Left hindlimb (tissue), 1 donor: ENCODE measurements at regions not wholly inside any gene's neighbourhood (a gene's known extent, or its start where the extent isn't known, plus 50 kb on each side); places are given as distances from the start of the nearest gene placed in this dataset.
"Not testable (repeated sequence)": the region's sequence is repeated elsewhere in the genome, so short reads cannot be mapped to it uniquely, and the experiment has no call there.

Experiments used
- DNase-seq: peaks from one replicate; pipeline ENCODE4 v3.0.0-alpha.2; 2018

DNA sequence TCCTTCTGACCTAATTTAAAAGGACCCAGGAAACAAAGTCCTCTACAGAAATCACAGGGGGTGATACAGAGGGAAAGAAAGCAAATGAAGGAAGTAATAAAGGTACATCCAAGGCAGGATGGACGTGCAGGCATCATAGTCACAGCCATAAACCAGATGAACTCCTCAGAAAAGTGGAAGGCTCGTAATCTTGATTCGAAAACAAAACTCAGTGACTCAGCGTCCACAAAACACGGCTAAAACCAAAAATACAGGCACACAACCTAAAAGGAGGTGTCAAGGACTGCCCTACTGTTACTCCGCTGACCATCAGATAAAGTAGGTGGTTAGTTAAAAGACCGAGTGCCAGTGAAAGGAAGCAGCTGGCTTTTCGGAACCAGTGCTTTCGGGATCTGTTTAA is 81.5 kb downstream of the TRIM69 start:
- not testable (repeated sequence) for DNase-seq

DNA sequence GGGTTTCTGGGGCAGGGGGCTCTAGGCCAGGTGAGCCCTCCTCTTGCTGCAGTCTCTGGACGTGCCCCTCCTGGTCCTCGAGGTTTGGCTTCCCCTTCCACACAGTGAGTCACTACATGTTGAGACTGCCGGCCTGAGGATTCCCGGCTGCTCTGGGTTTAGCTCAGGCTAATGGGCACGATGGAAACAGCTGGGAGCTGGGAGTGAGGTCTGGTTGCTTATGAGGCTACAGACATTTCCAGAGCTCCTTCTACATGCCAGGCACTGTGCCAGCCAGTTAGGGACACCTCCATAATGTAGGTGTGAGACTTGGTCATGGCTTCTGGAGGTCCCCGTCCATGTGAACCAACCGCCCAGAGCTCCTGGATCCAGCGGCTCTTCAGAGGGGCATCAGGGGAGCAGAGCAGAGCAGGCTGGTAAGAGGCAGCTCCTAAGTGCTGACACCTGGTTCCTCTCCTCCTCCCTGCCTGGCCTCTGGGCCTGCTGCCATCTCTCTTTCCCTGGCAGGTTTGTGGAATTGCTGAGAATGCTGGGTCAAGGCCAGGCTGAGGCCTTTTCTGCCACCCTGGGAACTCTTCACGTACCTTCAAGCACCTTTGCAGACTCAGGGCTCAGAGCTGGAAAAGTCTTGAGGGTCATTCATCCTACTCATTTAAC is 83.1 kb downstream of the TRIM69 start:
- DNase-seq: not testable (repeated sequence)

DNA sequence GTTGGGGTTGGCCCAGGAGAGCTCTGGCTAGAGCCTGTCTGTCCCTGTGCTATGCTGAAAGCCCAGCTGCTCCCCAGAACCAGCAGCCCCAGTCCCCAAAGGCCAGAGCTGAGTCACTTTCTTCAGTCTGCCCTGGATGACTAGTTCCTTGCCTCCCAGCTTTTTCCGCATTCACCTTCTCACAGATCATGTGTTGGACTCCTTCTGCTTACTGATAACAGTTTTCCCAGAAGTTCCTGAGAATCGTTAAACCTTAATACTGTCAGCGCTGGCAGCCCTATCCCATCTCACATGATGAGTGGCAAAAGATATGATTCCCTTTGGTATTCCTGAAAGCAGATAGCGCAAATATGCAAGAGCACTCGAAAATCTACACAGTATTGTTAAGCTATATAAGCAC is 84.2 kb downstream of the TRIM69 start:
- not testable (repeated sequence) for DNase-seq

DNA sequence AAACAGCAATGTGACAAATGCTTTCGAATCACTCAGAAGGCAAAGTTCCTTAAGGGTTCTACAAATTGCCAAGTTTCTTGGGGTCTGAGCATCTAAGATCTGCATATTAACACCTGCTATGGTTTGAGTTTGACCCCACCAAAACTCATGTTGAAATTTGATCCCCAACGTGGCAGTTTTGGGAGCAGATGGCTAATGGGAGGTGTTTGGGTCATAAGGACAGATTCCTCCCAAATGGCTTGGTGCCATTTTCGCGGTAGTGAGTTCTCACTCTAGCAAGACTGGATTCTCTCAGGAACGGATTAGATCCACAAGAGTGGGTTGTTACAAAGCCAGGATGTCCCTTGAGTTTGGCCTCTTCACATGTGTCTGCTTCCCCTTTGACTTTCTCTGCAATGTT is 84.6 kb downstream of the TRIM69 start:
- not testable (repeated sequence) for DNase-seq

DNA sequence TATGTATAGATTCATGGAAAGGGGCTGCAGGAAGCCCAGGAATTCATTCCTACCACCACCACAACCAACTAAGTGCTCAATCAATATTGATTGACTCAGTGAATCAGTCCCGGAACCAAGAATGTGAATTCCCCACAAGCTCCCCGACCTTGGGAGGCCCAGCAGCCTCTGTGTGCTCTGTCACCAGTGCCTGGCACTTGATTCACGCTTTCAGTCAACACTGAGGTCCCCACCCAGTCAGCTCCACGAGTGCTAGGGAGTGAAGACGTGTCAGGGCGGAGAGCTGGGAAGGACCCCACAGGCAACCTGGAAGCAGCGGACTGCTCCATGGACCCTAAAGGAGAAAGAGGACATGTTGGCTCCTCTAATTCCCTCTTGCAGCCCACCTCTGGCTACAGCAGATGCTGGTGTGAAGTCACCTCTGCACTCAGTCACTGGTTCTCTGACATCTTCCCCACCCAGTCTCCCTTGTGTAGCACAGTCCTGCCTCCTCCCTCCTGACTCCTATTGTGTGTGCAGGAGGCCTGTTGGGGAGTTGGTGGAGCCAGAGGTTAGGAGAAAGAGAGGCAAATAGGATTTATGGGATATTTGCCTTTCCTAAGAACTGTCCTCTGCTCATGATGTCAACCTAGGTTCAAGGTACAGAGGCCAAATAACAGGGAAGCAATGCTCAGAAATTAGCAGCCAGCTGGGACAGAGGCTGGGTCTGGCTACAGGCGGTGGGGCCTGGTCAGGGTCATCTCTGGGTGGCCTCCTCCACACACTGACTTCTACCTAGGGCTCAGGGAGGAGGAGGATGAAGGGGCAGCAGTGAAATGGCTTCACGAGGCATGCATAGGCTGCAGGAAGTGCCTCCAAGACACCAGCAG is 88.2 kb downstream of the TRIM69 start:
- DNase-seq: not testable (repeated sequence)

DNA sequence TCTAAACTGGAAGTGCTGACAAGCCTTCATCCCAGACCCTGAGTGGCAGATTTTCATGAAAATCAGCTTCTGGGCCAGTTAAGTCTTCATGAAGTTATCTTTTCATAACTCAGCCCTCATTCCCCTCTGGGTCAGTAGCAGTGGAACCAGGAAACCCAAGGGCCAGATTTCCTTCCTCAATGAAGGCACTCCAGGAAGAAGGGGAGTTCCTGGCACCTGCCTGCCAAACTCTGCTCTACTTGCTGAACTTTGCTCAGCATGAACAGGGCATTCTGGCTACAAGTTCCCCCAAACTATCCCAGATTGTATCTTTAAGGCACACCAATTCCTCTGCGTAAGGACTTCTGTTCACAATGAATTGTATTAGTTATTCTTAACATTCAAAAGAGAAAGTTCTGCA is 90.3 kb downstream of the TRIM69 start:
- DNase-seq: not testable (repeated sequence)

DNA sequence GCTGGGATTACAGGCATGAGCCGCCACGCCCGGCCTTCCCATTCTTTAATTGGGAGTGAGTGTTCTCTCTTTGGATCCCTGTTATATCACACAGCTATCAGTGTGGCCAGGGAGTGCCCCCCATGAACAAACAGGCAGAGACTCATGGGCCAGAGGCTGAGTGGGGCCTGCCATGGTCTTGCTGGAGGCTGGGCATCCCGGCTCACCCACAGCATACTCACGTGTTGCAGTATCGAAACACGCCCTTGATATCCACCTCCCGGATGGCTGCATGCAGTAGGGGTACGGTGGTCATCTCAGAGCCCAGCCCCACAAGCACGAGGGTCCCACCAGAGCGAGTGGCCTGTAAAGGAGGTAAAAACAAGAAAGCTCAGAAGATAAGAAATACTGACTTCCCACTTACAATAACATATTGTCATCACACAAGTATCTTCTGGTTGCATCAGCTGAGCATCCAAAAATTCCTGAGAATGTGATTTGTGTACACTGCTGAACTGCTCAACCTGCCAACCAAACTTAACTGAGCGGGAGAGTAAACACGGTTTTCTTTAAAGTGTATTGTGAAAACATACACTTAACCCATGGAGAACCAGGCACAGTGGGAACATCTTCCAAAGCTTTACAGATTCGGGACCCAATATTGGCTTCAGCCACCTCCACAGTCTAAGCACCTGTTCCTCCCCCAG is 92.0 kb downstream of the TRIM69 start:
- not testable (repeated sequence) for DNase-seq

DNA sequence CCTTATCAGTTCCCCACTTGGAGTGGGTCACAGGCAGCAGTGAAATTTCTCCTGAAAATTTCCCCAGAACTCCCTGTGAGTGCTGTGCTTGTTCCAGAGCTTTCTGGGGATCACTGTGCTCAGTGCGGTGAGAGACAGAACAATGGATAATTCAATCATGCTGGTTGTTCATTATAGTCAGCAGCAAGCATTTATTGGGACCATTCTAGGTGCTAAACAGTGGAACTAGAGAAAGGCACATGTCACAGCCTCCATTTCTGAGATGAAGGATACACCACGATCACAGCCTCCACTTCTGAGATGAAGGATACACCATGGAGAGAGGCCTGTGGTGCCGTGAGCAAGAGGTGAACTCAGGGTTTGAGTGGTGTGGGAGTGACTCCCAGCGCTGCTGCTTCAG is 92.8 kb downstream of the TRIM69 start:
- DNase-seq: not testable (repeated sequence)

DNA sequence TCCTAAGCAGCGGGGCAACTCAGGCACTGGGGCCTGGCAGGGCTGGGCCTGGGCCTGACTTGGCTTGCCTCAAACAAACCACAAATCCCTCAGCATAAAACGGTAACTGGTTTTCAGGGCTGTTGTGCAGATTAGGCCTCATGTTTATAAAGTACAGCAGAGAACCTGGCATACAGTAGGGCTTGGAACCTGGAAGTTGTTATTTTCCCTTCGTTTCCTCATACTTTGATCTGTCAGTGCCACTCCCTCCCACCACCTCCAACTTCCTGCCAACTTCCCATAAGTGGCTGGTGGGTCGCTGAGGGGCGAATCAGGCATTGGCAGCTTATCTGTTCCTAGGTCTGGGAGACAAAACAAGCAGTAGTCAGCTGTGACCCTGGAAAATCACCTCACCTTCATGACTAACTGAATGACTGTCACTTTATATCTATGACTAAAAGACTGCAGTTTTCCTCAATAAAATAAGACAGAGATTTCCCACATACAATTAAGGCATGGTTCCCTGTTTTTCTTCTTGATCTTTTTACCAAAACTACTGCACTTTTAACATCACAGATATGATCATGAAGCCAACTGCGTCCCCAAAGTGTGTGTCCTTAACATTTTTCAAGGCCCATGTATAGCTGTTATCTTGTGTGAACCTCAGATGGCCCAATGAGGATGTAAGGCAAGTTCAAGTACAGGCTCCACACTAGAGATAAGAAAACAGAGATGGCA is 94.5 kb downstream of the TRIM69 start:
- not testable (repeated sequence) for DNase-seq

DNA sequence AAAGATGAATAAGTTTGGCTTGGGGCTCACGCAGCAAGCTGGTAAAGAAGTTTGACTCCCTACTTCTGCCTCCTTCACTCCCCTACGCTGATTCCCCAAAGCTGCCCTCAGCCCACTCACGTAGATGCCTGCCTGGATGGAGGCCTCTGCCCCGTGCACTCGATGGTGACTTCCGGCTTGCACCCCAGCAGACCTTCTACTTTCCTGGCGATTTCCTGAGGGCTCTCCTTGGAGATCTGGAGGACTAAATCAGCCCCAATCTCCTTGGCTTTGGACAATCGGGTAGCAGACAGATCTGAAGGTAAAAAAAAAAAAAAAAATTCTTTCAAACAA is 95.0 kb downstream of the TRIM69 start:
- not testable (repeated sequence) for DNase-seq

DNA sequence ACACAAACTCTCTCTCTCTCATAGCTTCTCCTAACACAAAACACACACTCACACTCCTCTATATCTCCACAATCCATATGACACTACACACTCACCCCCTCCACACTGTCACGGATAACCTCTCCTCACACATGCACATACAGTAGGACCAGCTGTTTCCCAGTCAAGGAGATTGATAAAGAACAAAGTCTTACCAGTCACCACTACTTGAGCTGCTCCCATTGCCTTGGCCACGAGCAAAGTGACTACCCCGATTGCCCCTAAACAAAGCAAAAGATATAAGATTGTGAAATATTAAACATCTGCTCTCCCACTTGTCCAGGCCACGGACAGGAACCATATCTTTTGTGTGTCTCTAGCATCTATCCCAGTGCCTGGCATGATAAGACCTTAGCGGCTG is 95.8 kb downstream of the TRIM69 start:
- not testable (repeated sequence) for DNase-seq

DNA sequence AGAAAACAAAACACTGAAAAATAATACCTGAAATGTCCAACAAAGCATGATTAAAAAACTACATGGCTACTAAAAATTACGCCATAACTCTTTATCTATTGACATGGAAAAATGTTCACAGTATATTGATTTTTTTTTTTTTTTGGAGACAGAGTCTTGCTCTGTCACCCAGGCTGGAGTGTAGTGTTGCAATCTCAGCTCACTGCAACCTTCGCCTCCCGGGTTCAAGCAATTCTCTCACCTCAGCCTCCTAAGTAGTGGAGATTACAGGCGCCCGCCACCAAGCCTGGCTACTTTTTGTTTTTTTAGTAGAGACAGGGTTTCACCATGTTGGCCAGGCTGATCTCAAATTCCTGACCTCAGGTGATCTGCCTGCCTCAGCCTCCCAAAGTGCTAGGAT is 96.8 kb downstream of the TRIM69 start:
- not testable (repeated sequence) for DNase-seq

DNA sequence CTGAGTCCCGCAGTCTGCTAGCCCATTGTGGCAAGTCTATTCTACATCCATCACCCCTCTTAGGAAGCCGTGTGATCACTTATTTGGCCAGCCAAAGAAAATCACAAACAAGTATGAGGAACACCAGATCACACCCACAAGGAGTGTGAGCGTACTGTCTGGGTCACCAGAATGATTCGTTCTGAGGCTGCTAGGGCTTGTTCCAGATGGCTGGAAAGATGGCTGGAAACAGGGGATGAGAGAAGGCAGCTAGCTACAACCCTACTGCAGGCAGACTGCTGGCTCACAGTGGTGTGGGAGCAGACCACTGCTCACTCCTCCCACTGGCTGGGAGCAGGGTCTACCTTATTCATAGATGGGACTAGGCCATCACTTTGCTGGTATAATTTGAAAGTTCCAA is 97.4 kb downstream of the TRIM69 start:
- not testable (repeated sequence) for DNase-seq

DNA sequence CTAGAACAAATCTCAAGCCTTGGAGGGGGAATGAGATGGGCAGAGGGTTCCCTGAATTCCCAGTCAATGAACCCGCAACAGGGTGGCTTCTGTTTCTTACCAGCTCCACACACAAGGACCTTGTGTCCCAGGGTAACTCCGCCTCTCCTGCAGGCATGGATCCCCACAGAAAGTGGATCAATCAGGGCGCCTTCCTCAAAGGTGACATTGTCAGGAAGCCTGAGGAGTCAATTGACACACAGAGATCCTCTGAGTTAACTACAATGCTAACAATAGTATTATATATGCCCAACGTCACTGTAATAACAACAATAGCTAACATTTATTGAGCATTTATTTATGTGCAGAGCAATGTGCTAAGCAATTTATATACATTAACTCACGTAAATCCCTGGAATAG is 98.8 kb downstream of the TRIM69 start:
- DNase-seq: not testable (repeated sequence)

DNA sequence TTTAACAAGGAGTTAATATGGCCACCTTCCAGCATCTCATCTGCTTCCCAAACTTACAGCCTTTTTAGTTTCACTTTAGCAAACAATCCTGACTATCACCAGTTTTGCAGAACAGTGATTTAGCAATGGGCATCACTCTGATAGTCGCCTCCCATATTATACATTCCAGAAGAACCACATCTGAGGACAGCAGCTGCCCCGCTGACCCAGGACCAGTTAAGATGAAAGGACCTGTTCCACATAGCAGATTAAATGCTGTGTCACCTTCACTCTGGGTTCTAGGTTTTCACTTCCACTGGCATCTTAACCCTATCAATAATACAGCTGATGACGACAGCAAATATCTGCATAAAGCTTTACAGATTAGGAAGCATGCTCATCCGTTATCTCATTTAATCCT is 99.8 kb downstream of the TRIM69 start:
- no peak for DNase-seq

DNA sequence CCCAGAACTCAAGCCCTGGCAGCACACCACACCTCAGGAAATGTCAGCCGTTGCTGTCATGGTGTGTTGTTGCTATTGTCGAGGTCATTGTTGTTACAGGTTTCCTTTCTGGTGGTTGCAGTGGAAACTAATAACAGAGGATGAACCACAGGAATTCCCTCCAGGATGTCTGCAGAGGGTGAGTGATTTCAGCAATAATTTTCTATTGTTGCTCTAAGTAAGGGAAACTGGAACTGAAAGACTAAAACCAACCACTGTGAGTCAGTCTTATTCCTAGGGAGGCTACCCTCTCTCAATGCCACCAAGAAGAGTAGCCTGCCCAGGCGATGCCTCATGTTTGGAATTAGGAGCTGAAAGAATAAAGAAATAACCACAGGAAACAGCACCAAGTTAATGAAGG is 102.6 kb downstream of the TRIM69 start:
- not testable (repeated sequence) for DNase-seq

DNA sequence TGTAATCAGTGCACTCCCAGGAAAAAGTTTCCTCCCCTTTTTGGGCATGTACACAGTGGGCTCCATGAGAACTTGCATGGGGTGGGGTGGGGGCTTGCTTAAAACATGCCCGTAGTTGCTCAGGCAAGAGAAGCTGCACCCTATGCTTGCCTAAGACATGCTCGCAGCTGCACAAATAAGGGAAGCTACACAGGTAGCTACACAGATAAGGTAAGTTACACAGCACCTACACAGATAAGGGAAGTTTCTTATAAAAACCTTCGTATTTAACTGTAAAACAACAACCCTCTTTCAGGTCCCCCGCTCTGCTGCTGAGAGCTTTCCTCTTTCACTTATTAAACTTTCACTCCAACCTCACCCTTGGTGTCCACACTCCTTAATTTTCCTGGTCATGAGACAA is 105.4 kb downstream of the TRIM69 start:
- not testable (repeated sequence) for DNase-seq

DNA sequence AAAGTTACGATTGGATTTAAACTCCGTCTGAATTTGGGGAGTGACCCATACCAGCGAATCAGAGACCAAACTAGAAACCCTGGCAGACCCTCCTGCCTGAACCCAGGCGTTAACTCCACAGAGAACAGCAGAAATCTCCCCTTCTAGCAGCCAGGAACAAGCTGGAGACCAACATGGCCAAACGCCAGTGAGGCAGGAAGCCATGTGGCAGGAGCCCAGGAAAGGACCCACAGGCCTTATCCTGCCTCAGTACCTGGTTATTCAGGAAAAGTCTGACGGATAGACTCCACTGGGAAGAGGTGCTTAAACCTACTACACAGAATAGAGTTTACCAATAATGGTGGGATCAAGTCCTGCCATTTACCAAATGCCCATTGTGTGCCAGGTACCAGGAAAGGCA is 106.6 kb downstream of the TRIM69 start:
- not testable (repeated sequence) for DNase-seq

DNA sequence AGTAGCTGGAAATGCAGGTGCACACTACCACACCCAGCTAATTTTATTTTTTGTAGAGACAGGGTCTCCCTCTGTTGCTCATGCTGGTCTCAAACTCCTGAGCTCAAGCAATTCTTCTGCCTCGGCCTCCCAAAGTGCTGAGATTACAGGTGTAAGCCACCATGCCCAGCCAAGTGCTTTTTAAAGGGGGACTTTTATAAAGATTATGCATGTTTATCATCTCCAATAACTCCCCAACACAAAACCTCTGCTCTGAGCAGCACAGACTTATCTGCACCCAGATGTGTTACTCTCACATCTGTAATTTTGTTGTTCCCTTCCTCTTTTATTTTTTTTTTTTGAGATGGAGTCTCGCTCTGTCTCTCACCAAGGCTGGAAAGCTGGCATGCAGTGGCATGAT is 108.6 kb downstream of the TRIM69 start:
- not testable (repeated sequence) for DNase-seq

DNA sequence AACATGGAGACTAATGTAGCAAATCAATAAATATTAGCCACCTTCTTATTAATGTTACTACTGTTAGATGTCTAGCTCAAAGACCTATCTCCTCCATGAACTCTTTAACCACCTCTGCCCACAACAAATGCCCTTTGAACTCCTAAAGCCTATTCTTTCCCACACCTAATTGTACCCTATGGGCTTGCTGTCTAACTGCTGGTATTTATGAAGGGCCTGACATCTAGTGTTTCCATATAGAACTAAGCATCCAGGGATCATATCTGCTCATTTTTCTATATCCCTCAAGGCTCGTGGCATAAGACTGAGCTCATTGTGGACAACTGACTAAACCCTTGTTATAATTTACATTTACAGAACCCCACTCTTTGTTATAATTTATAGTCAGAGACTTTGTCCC is 109.8 kb downstream of the TRIM69 start:
- DNase-seq: not testable (repeated sequence)

DNA sequence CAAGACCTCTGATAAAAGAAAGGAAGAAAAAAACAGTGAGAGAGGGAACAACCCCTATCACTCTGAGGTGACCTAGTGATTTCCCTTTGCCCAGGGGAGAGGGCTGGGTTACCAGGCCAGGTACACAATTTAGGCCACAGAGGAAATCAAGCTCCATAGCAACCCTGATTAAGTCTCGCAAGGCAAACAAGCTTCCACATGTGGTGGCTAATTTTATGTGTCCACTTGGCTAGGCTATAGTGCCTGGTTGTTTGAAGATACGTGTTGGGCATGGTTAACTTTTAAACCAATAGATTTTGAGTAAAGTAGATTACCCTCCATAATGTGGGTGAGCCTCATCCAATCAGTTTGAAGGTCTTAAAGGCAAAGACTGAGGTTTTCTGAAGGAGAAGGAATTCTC is 108.9 kb upstream of the TERB2 start:
- not testable (repeated sequence) for DNase-seq

DNA sequence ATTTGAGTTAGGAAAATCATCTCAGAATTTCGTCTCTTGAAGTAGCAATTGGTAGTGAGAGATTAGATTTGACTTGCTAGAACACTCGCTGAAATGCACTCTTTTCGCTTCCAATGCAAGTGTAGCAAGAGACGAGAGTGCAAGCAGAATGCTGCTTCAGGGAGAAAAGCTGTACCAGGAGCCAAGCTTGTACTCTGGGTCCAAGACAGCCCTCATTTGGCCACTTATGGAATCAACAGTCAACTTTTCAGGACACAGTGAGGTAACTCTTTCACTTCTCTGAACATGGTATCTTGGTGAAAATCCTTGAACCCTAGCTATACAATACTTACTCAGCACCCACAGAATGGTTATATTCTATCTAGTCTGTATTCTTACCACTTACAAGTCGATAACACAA is 107.6 kb upstream of the TERB2 start:
- DNase-seq: not testable (repeated sequence)
